HCEC 1CT (cell line): ENCODE measurements at regions not wholly inside any gene's neighbourhood (a gene's known extent, or its start where the extent isn't known, plus 50 kb on each side); places are given as distances from the start of the nearest gene placed in this dataset.
"Not testable (repeated sequence)": the region's sequence is repeated elsewhere in the genome, so short reads cannot be mapped to it uniquely, and the experiment has no call there.

Experiments used
- DNase-seq: peaks from one replicate; pipeline ENCODE4 v3.0.0-alpha.2; 2017

- no peak for DNase-seq
These were observed 200.3 kb upstream of the SLC39A10 start for GRCh38 chr2:195456771-195457170.

- no peak for DNase-seq
These were observed 205.9 kb upstream of the SLC39A10 start for GRCh38 chr2:195451160-195451559.

GRCh38 chr2:195450552-195451113, 206.4 kb upstream of the SLC39A10 start:
- DNase-seq: no peak

- DNase-seq: no peak
These were observed 209.6 kb upstream of the SLC39A10 start for GRCh38 chr2:195447323-195447975.

- peak; percentile 56 for DNase-seq
These were observed 211.4 kb upstream of the SLC39A10 start for GRCh38 chr2:195445639-195446038.

- DNase-seq: no peak
These were observed 213.1 kb upstream of the SLC39A10 start for GRCh38 chr2:195443926-195444325.

DNA sequence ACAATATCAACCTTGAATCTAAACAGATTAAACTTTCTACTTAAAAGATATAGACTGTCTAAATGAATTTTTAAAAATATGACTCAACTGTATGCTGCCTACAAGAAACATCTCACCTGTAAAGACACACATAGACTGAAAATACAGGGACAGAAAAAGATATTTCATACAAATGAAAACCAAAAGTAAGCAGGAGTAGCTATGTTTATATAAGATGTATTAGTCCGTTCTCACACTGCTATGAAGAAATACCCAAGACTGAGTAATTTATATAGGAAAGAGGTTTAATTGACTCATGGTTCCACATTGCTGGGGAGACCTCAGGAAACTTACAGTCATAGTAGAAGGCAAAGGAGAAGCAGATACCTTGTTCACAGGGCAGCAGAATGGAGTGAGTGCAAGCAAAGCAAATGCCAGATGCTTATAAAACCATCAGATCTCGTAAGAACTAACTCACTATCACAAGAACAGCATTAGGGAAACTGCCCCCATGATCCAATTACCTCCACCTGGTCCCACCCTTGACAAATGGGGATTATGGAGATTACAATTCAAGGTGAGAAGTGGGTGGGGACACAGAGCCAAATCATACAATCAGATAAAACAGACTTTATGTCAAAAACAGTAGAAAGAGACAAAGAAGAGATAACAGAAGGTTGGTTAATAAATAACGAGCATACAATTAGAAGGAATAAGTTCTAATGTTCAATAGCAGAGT, 214.4 kb upstream of the SLC39A10 start:
- DNase-seq: no peak

DNA sequence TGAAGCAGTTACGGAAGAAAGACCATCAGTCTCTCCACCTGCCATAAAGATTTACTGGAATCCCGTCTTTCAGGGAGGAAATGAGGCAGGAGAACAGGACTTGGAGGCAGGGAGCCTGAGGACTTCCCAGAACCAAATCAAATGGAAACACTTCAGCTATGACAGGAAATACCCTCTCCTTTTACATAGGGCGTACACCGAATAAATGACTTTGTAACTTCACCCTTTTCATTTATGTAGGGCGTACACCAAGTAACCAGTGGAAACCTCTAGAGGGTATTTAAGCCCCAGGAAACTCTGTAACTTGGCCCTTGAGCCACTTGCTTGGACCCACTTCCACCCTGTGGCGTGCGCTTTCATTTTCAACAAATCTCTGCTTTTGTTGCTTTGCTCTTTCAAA, 218.3 kb upstream of the SLC39A10 start:
- no peak for DNase-seq

DNA sequence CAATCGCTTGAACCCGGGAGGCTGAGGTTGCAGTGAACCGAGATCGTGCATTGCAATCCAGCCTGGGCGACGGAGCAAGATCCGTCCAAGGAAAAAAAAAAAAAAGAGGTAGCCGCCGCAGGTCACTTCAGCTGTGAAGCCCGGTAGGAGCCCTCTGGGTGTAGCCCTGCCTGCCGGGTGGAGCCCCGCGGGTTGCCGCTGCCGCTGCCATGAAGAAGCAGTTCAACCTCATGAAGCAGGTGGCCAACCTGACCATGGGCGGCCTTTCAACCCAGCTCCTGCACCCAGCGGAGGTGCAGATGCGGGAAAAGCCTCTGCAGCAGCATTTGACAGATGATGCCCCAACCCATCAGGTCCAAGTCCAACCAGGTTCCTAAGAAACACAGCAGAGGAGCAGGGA, 219.5 kb upstream of the SLC39A10 start:
- no peak for DNase-seq

DNA sequence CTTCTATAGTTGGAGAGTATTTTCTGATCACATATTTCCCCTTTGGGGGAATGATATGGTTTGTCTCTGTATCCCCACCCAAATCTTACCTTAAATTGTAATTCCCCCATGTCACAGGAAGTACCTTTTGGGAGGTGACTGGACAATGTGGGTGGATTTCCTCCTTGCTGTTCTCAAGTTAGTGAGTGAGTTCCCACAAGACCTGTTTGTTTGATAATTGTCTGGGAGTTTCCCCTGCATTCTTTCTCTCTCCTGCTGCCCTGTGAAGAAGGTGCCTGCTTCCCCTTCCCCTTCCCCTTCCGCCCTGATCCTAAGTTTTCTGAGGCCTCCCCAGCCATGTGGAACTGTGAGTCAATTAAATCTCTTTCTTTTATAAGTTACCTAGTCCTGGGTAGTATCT, 222.7 kb upstream of the SLC39A10 start:
- no peak for DNase-seq

DNA sequence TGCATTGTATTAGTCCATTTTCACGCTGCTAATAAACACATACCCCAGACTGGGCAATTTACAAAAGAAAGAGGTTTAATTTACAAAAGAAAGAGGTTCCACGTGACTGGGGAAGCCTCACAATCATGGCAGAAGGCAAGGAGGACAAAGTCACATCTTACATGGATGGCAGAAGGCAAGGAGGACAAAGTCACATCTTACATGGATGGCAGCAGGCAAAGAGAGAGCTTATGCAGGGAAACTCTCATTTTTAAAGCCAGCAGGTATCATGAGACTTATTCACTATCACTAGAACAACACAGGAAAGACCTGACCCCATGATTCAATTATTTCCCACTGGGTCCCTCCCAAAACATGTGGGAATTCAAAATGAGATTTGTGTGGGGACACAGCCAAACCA, 223.3 kb upstream of the SLC39A10 start:
- DNase-seq: not testable (repeated sequence)

DNA sequence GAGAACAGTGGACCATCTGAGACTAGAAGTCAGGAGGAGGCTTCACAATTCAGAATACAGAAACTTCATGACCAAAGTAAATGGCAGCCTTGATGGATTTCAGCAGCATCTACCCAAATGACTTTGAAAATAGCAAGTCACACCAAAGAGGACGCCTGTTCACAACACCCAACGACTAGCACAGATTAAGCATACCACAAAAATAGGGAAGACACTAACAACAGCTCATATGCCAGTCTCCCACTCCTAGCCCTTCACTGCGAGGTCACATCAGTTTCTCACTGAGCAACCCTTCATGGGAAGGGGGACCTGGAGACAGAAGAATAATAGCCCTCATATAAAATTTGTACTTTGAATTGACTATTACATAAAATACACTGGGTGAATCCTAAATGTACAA, 228.4 kb upstream of the SLC39A10 start:
- no peak for DNase-seq

DNA sequence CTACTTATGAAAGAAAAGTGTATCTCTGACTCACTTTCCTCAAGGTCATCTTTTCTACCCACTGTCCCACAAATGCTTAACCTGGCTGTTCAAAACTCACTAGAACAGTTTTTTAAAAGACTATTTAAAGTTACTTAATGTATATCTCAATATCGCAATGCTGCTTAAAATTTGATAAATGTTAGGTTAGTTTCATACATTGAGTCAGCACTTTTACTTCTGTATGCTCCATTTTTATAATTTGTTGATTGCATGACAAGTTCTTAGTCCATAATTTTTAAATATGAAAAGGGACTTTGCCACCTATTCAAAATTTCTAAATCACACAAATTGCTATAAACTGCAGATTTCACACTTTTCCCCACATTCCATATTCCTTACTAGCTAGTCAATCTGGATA, 231.7 kb upstream of the SLC39A10 start:
- DNase-seq: no peak

GRCh38 chr2:195419033-195419432, 238.0 kb upstream of the SLC39A10 start:
- no peak for DNase-seq

GRCh38 chr2:195414537-195415100, 242.4 kb upstream of the SLC39A10 start:
- DNase-seq: no peak

DNA sequence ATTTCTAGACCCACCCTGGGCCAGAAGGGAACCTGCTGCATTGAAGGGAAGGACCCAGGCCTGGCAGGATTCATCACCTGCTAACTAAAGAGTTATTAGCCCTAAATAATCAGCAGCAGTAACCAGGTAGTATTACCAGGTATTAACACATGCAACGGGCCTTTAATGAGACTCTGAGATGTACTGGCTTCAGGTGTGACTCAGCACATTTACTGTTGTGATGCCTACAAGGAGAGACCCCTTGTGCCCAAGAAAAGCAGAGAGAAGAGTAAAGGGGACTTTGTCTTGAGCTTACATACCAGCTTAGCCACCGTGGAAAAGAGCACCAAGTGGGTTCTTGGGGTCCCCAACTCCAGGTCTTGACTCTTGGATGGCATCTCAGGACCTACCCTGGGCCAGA, 243.1 kb upstream of the SLC39A10 start:
- DNase-seq: no peak

GRCh38 chr2:195413422-195413821, 243.6 kb upstream of the SLC39A10 start:
- DNase-seq: no peak

GRCh38 chr2:195411219-195411687, 245.8 kb upstream of the SLC39A10 start:
- DNase-seq: peak; percentile 41

DNA sequence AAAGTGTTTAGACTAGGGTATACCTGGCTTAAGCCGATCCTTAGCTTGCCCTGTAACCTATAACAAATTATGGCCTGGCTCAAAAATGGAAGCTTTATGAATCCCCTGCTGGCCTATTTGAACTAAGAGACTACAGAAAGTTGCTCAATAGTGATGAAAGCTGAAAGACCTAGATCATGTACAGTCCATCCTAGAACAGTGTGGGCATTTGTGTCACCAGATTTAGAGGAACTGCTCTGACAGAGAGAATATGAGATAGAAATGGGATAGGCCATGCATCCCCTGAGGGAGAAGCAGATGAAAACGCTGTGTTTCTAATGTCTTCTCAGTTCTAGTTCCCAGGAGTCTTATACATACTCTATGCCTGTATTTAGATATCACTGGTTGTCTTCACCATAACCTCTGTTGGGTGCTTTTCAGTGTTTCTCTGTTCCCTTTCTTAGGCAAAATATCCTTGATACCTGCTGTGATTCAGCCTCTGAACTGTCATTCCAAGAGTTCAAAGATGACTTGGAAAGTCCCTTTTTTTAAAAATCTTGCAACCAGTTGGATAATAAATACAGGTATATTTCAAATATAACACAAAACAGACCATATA, 246.9 kb upstream of the SLC39A10 start:
- DNase-seq: no peak

DNA sequence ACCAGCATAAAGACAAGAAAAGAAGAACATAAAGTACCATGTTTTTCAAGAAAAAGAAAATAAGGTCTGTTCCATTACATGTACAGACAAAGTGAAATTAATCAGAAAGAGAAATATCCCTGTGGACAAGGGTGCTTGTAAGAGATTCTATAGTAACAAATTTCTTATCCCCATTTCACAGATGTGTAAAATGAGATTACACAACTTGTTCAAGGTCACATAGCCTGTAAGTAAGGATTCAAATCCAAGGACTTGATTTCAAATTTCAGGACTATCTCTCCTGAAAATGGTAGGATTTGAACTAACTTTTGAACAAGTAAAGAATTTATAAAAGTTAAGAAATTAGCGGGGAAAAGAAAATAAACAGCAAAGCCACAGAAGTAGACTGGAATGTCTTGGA, 248.2 kb upstream of the SLC39A10 start:
- DNase-seq: no peak

DNA sequence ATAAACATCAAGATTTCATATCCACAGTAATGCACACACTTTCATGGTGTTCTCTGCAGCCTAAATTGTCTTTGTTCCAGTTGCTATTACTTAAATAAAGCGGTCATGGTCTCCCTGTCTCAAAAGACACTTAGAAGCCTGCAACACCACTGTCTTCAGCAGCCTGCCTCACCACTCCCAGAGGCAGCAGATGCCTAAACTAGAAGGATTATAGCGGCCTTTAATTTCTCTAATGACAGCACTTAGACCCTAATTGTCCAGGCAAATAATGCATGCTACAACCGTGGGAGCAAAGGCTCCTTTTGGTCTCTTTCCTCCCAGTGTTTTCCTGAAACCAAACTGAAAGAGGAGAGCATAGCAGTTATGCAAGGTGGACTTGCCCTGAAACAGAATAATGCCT, 248.8 kb upstream of the SLC39A10 start:
- no peak for DNase-seq

DNA sequence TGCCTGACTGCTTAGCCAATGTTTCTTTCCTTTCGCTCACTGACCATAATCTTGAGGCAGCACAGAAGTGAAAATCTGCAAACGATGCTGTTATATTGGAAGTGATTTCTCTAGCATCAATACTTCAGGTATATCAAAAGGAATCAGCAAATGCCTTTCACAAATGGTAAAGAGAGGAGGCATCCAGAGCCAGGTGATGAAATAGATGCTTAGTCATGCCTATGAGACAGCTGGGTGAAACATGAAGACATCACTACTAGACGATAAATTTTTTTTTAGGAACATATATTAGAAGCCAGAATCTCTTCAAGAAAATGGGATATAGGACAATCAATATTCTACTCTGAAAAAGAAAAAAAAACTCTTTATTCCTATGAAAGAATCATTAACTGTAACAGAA, 249.2 kb upstream of the SLC39A10 start:
- DNase-seq: peak; percentile 66

- no peak for DNase-seq
These were observed 250.0 kb upstream of the SLC39A10 start for GRCh38 chr2:195406886-195407603.
